Suprapubic skin (tissue), 3 donors: ENCODE measurements at regions not wholly inside any gene's neighbourhood (a gene's known extent, or its start where the extent isn't known, plus 50 kb on each side); places are given as distances from the start of the nearest gene placed in this dataset.

Experiments used
- CTCF ChIP-seq, 2 donors: fragments of 200-600 bp in 1 of 2; fragments of 450-650 bp in 1 of 2; sonication (generic) in 1 of 2; IDR thresholded peaks; one replicate each; pipeline ENCODE4 v1.5.1; 2016 to 2019; ENCODE audit warnings: antibody characterized with exemption in 2 of 2, mild to moderate bottlenecking in 1 of 2, moderate library complexity in 1 of 2
- POLR2A ChIP-seq, 2 donors: fragments of 450-650 bp; IDR thresholded peaks; one replicate each; pipeline ENCODE4 v1.6.1; 2017; ENCODE audit warnings: antibody characterized with exemption in 2 of 2, mild to moderate bottlenecking in 2 of 2, moderate library complexity in 2 of 2

- no peak for TF ChIP-seq POLR2A (IDR thresholded peaks at IDR 0.05)
- TF ChIP-seq CTCF (IDR thresholded peaks at IDR 0.05), result no peak
These were observed 274.5 kb downstream of the TSN start for GRCh38 chr2:122029945-122030344.
